ENCODE measurements at regions not wholly inside any gene's neighbourhood (a gene's known extent, or its start where the extent isn't known, plus 50 kb on each side); places are given as distances from the start of the nearest gene placed in this dataset.

- TF ChIP-seq CTCF (conservative IDR thresholded peaks at IDR 0.05; ENCODE audit: low read depth, low read length) = no peak
- TF ChIP-seq POLR2A (IDR thresholded peaks at IDR 0.05; ENCODE audit: low read depth, low read length) = no peak
- TF ChIP-seq BHLHE40 (IDR thresholded peaks at IDR 0.05; ENCODE audit: low read depth, low read length) = no peak
- TF ChIP-seq ELK1 (IDR thresholded peaks at IDR 0.05; ENCODE audit: borderline replicate concordance, low read depth, low read length) = no peak
- TF ChIP-seq CEBPB (IDR thresholded peaks at IDR 0.05; ENCODE audit: low read depth, low read length) = no peak
- TF ChIP-seq MXI1 (IDR thresholded peaks at IDR 0.05; ENCODE audit: borderline replicate concordance, low read depth, low read length) = no peak
- TF ChIP-seq SMC3 (IDR thresholded peaks at IDR 0.05; ENCODE audit: low read depth, low read length) = no peak
- TF ChIP-seq USF2 (IDR thresholded peaks at IDR 0.05; ENCODE audit: low read depth, low read length) = no peak
- no peak for TF ChIP-seq RCOR1 (IDR thresholded peaks at IDR 0.05; ENCODE audit: insufficient replicate concordance, low read length)
- TF ChIP-seq RAD21 (IDR thresholded peaks at IDR 0.05; ENCODE audit: low read length) = no peak
- TF ChIP-seq RFX5 (IDR thresholded peaks at IDR 0.05; ENCODE audit: low read depth, low read length) = no peak
Measured at GRCh38 chr6:3653528-3654070, 97.9 kb downstream of the PXDC1 start.
